Adrenal gland (tissue), 5 donors: ENCODE measurements at regions not wholly inside any gene's neighbourhood (a gene's known extent, or its start where the extent isn't known, plus 50 kb on each side); places are given as distances from the start of the nearest gene placed in this dataset.

Experiments used
- POLR2A ChIP-seq, 2 donors: fragments of 450-650 bp; IDR thresholded peaks; one replicate each; pipeline ENCODE4 v1.6.1; 2017; ENCODE audit warnings: antibody characterized with exemption in 2 of 2, mild to moderate bottlenecking in 2 of 2, moderate library complexity in 1 of 2
- TF ChIP-seq, protein P1 (sequence below), 6 experiments: fragments of 450-650 bp in 4 of 6; fragments of 200-600 bp in 2 of 6; sonication (generic) in 1 of 6; IDR thresholded peaks; 1 replicate in 5 of 6; 2 replicates in 1 of 6; pipeline versions ENCODE4 v1.5.1 to v1.8.0; 2016 to 2021; ENCODE audit warnings: antibody characterized with exemption in 6 of 6, mild to moderate bottlenecking in 2 of 6, moderate library complexity in 1 of 6
- donor health status: DM: no; HTN: no; CAD: no.

DNA sequence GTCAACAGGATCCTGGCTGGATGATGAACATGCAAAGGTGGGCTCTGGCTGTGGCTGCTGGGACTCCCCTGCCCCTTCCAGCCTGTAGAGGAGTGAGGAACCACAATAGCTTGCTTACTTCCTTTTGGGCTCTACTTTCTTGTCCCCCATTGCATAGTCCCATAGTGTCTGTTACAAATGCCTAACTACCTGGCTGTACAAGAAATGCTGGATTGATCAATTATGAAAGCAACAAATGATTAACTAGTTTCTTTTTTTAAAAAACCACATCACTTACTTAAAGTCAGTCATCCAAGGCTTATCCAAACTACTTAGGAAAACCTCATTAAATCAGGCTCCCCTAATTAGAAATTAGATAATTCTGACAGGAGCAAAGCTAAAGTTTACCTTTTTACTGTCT, 514.1 kb upstream of the PKN2 start:
- TF ChIP-seq, protein P1, sequence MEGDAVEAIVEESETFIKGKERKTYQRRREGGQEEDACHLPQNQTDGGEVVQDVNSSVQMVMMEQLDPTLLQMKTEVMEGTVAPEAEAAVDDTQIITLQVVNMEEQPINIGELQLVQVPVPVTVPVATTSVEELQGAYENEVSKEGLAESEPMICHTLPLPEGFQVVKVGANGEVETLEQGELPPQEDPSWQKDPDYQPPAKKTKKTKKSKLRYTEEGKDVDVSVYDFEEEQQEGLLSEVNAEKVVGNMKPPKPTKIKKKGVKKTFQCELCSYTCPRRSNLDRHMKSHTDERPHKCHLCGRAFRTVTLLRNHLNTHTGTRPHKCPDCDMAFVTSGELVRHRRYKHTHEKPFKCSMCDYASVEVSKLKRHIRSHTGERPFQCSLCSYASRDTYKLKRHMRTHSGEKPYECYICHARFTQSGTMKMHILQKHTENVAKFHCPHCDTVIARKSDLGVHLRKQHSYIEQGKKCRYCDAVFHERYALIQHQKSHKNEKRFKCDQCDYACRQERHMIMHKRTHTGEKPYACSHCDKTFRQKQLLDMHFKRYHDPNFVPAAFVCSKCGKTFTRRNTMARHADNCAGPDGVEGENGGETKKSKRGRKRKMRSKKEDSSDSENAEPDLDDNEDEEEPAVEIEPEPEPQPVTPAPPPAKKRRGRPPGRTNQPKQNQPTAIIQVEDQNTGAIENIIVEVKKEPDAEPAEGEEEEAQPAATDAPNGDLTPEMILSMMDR (IDR thresholded peaks at IDR 0.05) = no peak
- no peak for TF ChIP-seq POLR2A (IDR thresholded peaks at IDR 0.05)
